Tibial nerve (tissue), 4 donors: ENCODE measurements at regions not wholly inside any gene's neighbourhood (a gene's known extent, or its start where the extent isn't known, plus 50 kb on each side); places are given as distances from the start of the nearest gene placed in this dataset.

ENCODE experiments used
- DNase-seq, 2 donors: peaks; one replicate each; pipeline ENCODE4 v3.0.0-alpha.2; 2019; ENCODE audit warnings: low spot score in 2 of 2
- H3K27ac ChIP-seq, 4 donors: fragments of 200-600 bp; sonication (generic) in 3 of 4; one replicate each; pipeline ENCODE4 v1.5.1; 2017 to 2019; ENCODE audit warnings: mild to moderate bottlenecking in 1 of 4
- H3K27me3 ChIP-seq, 2 donors: fragments of 200-600 bp; sonication (generic) in 1 of 2; one replicate each; pipeline versions ENCODE4 v1.5.1 to v1.6.0; 2017 to 2019
- H3K36me3 ChIP-seq, 3 donors: fragments of 200-600 bp; sonication (generic); one replicate each; pipeline ENCODE4 v1.5.1; 2018 to 2019
- H3K4me1 ChIP-seq, 4 donors: fragments of 200-600 bp; sonication (generic) in 3 of 4; one replicate each; pipeline ENCODE4 v1.5.1; 2017 to 2019
- H3K4me3 ChIP-seq, 4 donors: fragments of 200-600 bp; sonication (generic) in 3 of 4; one replicate each; pipeline ENCODE4 v1.5.1; 2017 to 2019; ENCODE audit warnings: mild to moderate bottlenecking in 1 of 4, moderate library complexity in 1 of 4
- H3K9me3 ChIP-seq, 4 donors: fragments of 200-600 bp; sonication (generic) in 3 of 4; one replicate each; pipeline ENCODE4 v1.5.1; 2017 to 2019
- CTCF ChIP-seq, 5 experiments: fragments of 200-600 bp in 3 of 5; fragments of 450-650 bp in 2 of 5; sonication (generic) in 3 of 5; IDR thresholded peaks; one replicate each; pipeline ENCODE4 v1.5.1; 2016 to 2019; ENCODE audit warnings: antibody characterized with exemption in 5 of 5, mild to moderate bottlenecking in 3 of 5, moderate library complexity in 2 of 5
- EP300 ChIP-seq, 2 donors: sonication (generic); formaldehyde crosslinking; IDR thresholded peaks; one replicate each; pipeline ENCODE4 v1.6.1; 2017; ENCODE audit warnings: antibody characterized with exemption in 2 of 2, mild to moderate bottlenecking in 1 of 2
- POLR2A ChIP-seq, 2 donors: fragments of 450-650 bp; IDR thresholded peaks; one replicate each; pipeline ENCODE4 v1.6.1; 2017; ENCODE audit warnings: antibody characterized with exemption in 2 of 2, mild to moderate bottlenecking in 2 of 2, moderate library complexity in 2 of 2
- WGBS, 2 donors: methylation state at CpG; one replicate each; pipeline ENCODE4 v1.1.5; 2018; 5-methylcytosine and 5-hydroxymethylcytosine counted together

GRCh38 chr15:95733931-95734330, 596.6 kb upstream of the NR2F2 start:
- no peak overlapping the region for H3K27ac ChIP-seq
- H3K9me3 ChIP-seq = no peaks in the 10 kb centered on the region
- no peak for DNase-seq
- WGBS, 2 donors = 61 to 71% methylated on average over 3 of the region's 3 CpGs
- H3K36me3 ChIP-seq = no peaks in the 10 kb centered on the region
- H3K4me1 ChIP-seq = no peaks in the 10 kb centered on the region
- no peak for TF ChIP-seq POLR2A (IDR thresholded peaks at IDR 0.05)
- TF ChIP-seq EP300 (IDR thresholded peaks at IDR 0.05) = no peak
- TF ChIP-seq CTCF (IDR thresholded peaks at IDR 0.05) = no peak
- H3K27me3 ChIP-seq = no peaks in the 10 kb centered on the region
- H3K4me3 ChIP-seq = no peak overlapping the region

GRCh38 chr15:95734422-95735316, 595.8 kb upstream of the NR2F2 start:
- no peak for DNase-seq
- H3K27ac ChIP-seq = no peak overlapping the region
- H3K9me3 ChIP-seq = no peaks in the 10 kb centered on the region
- WGBS, 2 donors = 72 to 76% methylated on average over 6 of the region's 6 CpGs
- H3K27me3 ChIP-seq = no peaks in the 10 kb centered on the region
- H3K36me3 ChIP-seq = no peaks in the 10 kb centered on the region
- no peaks in the 10 kb centered on the region for H3K4me1 ChIP-seq
- TF ChIP-seq CTCF (IDR thresholded peaks at IDR 0.05) = no peak
- no peak for TF ChIP-seq EP300 (IDR thresholded peaks at IDR 0.05)
- TF ChIP-seq POLR2A (IDR thresholded peaks at IDR 0.05) = no peak
- H3K4me3 ChIP-seq = no peak overlapping the region

DNA sequence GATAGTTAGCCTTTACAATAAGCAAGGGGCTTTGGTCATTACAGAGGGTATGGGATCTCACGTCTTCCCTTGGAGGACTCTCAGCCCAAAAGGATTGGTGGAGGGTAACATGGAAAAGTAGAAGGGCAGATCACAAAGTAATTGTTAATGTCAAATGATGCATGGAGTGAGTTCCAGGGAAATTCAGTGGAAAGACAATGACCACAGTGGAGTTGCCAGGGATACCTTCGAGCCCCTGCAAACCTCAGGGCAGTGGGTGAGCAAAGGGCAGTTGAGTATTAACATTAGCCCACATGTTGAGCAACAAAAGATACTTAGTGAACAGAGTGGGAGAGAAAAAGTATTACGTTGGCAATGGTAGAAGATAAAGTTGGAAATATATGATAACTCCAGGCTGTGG, 593.4 kb upstream of the NR2F2 start:
- Histone ChIP-seq H3K27me3 (no peaks in the 10 kb centered on the region), H3K36me3 (no peaks in the 10 kb centered on the region)
- WGBS, 2 donors = 84 to 90% methylated on average over 3 of the region's 3 CpGs

DNA sequence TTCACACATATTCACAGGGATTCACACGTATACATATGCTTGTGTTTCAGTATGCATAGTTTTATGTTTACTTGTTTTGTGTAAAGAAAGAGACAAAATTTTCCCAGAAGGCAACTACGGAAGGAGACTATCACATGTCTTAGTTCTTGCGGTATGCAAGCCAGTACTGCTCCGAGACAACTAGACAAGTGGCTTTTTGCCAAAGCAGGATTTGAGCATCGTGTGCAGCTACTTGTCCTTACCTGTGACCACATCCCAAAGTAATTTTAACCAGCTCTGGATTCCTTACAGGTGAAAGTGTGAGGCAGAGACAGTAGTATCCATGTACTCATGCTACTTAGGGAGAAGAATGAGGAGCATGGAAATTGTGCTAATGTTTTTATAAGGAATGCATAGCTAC, 591.4 kb upstream of the NR2F2 start:
- Histone ChIP-seq H3K9me3 (no peaks in the 10 kb centered on the region), H3K4me3 (no peak overlapping the region), H3K4me1 (peaks cover 0 to 3% (median 0%) of the 10 kb centered on the region in 4 donors), H3K27me3 (no peaks in the 10 kb centered on the region), H3K27ac (no peak overlapping the region), H3K36me3 (no peaks in the 10 kb centered on the region)
- TF ChIP-seq EP300 (IDR thresholded peaks at IDR 0.05) (no peak), POLR2A (IDR thresholded peaks at IDR 0.05) (no peak)
- DNase-seq = no peak
- 71 to 81% methylated on average over 5 of the region's 5 CpGs for whole genome bisulfite sequencing, 2 donors

More for the DNA sequence above, 593.4 kb upstream of the NR2F2 start:
- H3K27ac ChIP-seq = no peak overlapping the region
- no peak for DNase-seq
- H3K4me1 ChIP-seq = peaks cover 0 to 3% (median 0%) of the 10 kb centered on the region in 4 donors
- H3K4me3 ChIP-seq = no peak overlapping the region
- H3K9me3 ChIP-seq = no peaks in the 10 kb centered on the region
- TF ChIP-seq EP300 (IDR thresholded peaks at IDR 0.05) (no peak), POLR2A (IDR thresholded peaks at IDR 0.05) (no peak)

GRCh38 chr15:95741830-95742229, 588.7 kb upstream of the NR2F2 start:
- Histone ChIP-seq H3K4me3 (no peak overlapping the region), H3K36me3 (no peaks in the 10 kb centered on the region), H3K9me3 (no peaks in the 10 kb centered on the region), H3K4me1 (peaks cover 0 to 3% (median 0%) of the 10 kb centered on the region in 4 donors), H3K27me3 (no peaks in the 10 kb centered on the region), H3K27ac (no peak overlapping the region)
- WGBS, 2 donors = 76 to 85% methylated on average over 4 of the region's 4 CpGs
- TF ChIP-seq EP300 (IDR thresholded peaks at IDR 0.05) (no peak), CTCF (IDR thresholded peaks at IDR 0.05) (no peak), POLR2A (IDR thresholded peaks at IDR 0.05) (no peak)
- no peak for DNase-seq

GRCh38 chr15:95742256-95742655, 588.2 kb upstream of the NR2F2 start:
- Histone ChIP-seq H3K9me3 (no peaks in the 10 kb centered on the region), H3K4me1 (peaks cover 0 to 3% (median 0%) of the 10 kb centered on the region in 4 donors), H3K27me3 (no peaks in the 10 kb centered on the region), H3K36me3 (no peaks in the 10 kb centered on the region), H3K4me3 (no peak overlapping the region), H3K27ac (no peak overlapping the region)
- WGBS, 2 donors = 96 to 98% methylated on average over 3 of the region's 3 CpGs
- TF ChIP-seq CTCF (IDR thresholded peaks at IDR 0.05) (no peak), POLR2A (IDR thresholded peaks at IDR 0.05) (no peak), EP300 (IDR thresholded peaks at IDR 0.05) (no peak)
- DNase-seq = no peak
